Activated naive CD4-positive, alpha-beta T cell (primary cell): ENCODE measurements at regions not wholly inside any gene's neighbourhood (a gene's known extent, or its start where the extent isn't known, plus 50 kb on each side); places are given as distances from the start of the nearest gene placed in this dataset.

Source experiments
- DNase-seq, 4 experiments: peaks; one replicate each; lab custom pipeline; 2025; lab: John Stamatoyannopoulos, UW

- no peak for DNase-seq
These were observed 49.9 kb downstream of the RIN2 start for GRCh38 chr20:19807946-19808330.

- DNase-seq: no peak
These were observed 50.4 kb downstream of the RIN2 start for GRCh38 chr20:19808498-19808897.

- no peak for DNase-seq
These were observed 51.4 kb downstream of the RIN2 start for GRCh38 chr20:19809505-19809904.

GRCh38 chr20:19811231-19811630, 53.2 kb downstream of the RIN2 start:
- DNase-seq: no peak

GRCh38 chr20:19812056-19812455, 54.0 kb downstream of the RIN2 start:
- DNase-seq: no peak

GRCh38 chr20:19812696-19813095, 54.6 kb downstream of the RIN2 start:
- no peak for DNase-seq

- DNase-seq: no peak
These were observed 56.0 kb downstream of the RIN2 start for GRCh38 chr20:19813846-19814640.

- no peak for DNase-seq
These were observed 57.5 kb downstream of the RIN2 start for GRCh38 chr20:19815553-19815991.

GRCh38 chr20:19816386-19816785, 58.3 kb downstream of the RIN2 start:
- DNase-seq: no peak

GRCh38 chr20:19817017-19817416, 59.0 kb downstream of the RIN2 start:
- DNase-seq: no peak

GRCh38 chr20:19819149-19819548, 61.1 kb downstream of the RIN2 start:
- DNase-seq: no peak

GRCh38 chr20:19820555-19821211, 62.6 kb downstream of the RIN2 start:
- DNase-seq: no peak

GRCh38 chr20:19821606-19822005, 63.5 kb downstream of the RIN2 start:
- no peak for DNase-seq

- DNase-seq: no peak
These were observed 65.2 kb downstream of the RIN2 start for GRCh38 chr20:19823216-19823615.

- no peak for DNase-seq
These were observed 65.9 kb downstream of the RIN2 start for GRCh38 chr20:19823971-19824370.

- DNase-seq: no peak
These were observed 66.8 kb downstream of the RIN2 start for GRCh38 chr20:19824861-19825260.

- DNase-seq: no peak
These were observed 68.3 kb downstream of the RIN2 start for GRCh38 chr20:19826179-19826914.

- no peak for DNase-seq
These were observed 69.8 kb downstream of the RIN2 start for GRCh38 chr20:19827818-19828217.

- DNase-seq: no peak
These were observed 70.2 kb downstream of the RIN2 start for GRCh38 chr20:19828232-19828631.

GRCh38 chr20:19830211-19830785, 72.2 kb downstream of the RIN2 start:
- DNase-seq: no peak

GRCh38 chr20:19832875-19833274, 74.8 kb downstream of the RIN2 start:
- DNase-seq: no peak

GRCh38 chr20:19833395-19833794, 75.3 kb downstream of the RIN2 start:
- no peak for DNase-seq

- no peak for DNase-seq
These were observed 76.2 kb downstream of the RIN2 start for GRCh38 chr20:19834287-19834686.
